Colon (tissue), 2 donors: ENCODE measurements at regions not wholly inside any gene's neighbourhood (a gene's known extent, or its start where the extent isn't known, plus 50 kb on each side); places are given as distances from the start of the nearest gene placed in this dataset.
"Not testable (repeated sequence)": the region's sequence is repeated elsewhere in the genome, so short reads cannot be mapped to it uniquely, and the experiment has no call there.

ENCODE experiments used
- FAIRE-seq: peaks from 2 replicates; lab custom pipeline; 2012; peaks lifted over from hg19 to GRCh38; lab: Jason Lieb, UNC
- donor health status: control.
- donor health status: control.

DNA sequence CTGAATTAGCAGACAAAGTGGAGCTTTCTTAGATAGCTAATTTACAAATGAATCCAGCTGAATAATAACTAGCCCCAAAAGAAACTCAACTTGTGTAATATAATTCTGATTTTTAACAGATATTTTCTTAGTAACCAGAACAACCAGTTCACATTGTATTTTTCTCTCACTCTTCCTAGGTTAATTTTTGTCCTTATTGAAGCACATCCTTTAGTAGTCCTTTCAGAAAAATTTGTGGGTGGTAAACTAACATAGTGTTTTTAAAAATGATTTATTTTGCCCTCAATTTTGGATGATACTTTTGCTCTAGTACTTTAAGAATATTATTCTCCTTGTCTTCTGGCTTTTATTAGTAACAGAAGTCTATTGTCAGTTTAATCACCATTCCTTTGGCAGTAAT lies 190.6 kb upstream of the SLC39A10 start:
- FAIRE-seq: no peak

DNA sequence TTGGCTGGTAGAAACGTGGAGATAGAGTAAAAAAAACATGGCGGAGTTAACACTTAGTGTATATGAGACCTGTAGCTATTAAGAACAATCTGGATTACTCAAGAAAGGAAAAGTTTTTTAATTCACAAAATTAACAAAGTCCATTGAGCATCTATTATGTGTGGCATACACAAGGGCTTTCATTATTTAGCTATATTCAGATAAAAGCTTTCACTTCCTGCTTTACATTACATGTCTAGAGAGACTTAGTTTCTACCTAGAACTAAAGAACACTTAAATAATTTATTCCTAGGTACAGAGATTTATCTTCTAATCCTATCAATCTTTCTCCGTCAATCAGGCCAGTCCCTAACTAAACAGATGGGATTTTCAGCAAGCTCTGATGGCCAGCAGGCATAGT lies 196.0 kb upstream of the SLC39A10 start:
- FAIRE-seq: no peak

DNA sequence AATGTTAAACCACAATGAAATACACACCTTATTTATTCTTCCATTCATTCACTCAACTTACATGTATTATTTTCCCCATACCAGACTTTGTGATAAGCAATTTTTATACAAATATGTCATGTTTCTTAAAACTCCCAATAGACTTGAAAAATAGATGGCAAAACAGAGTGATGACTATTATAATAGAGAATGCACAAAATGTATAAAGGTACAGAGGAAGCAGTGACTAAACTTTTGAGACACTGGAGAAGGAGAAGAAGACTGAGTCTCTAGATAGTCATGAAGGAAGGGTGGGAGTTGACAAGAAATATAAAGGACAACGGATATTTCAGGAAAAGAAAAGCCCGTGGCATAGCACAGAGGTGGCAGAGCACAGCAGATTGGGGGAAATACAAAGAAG lies 198.1 kb upstream of the SLC39A10 start:
- FAIRE-seq: no peak

DNA sequence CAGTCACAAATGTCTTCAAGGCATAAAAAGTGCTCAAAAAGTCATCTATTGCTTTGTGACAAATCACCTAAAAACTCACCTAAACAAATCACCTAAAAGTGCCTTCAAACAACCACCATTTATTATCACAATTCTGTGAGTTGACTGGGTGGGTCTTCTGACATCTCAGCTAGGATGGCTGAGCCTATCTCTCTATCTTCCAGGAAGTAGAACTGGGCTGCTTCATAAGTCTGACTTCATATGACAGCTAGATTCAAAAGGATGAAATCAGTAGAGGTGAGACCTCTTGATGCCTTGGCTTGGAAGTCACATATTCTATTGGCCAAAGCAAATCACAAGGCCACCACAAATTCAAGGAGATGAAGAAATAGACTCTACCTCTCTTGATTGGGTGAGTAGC lies 199.2 kb upstream of the SLC39A10 start:
- no peak for FAIRE-seq

DNA sequence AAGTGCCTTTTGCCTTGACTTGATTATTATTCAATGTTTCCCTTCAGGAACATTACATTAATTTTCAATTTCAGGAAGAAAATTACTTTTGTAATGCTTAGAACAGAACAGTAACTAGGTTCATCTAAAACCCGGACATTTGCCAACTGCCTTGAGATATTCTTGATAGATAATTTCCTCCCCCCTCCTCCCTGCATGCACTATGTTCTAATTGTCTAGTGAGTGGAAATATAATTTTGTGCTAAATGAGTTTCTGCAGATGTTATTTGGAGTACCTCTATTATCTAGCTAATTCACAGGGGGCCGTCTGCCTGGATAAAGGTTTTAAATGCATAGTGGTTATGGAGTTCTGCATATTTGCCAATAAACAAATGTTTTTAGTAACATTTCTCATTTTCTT lies 200.3 kb upstream of the SLC39A10 start:
- FAIRE-seq: no peak

DNA sequence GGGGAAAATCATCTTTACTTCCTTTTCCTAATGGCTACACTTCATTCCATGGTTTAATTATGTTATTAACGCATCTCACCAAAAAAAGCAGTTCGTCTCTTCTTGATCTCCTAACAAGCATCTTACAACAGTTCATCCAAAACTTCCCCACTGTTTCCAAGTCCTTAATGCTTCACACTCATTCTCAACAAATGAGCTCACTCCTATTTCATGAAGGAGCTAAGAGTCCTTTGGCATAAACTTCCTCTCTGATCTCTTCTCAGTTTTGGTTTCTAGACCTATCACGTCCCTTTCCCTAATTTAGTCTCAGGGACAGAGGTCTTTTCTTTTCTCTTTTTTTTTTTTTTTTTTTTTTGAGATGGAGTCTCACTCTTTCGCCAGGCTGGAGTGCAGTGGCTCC lies 205.9 kb upstream of the SLC39A10 start:
- no peak for FAIRE-seq

DNA sequence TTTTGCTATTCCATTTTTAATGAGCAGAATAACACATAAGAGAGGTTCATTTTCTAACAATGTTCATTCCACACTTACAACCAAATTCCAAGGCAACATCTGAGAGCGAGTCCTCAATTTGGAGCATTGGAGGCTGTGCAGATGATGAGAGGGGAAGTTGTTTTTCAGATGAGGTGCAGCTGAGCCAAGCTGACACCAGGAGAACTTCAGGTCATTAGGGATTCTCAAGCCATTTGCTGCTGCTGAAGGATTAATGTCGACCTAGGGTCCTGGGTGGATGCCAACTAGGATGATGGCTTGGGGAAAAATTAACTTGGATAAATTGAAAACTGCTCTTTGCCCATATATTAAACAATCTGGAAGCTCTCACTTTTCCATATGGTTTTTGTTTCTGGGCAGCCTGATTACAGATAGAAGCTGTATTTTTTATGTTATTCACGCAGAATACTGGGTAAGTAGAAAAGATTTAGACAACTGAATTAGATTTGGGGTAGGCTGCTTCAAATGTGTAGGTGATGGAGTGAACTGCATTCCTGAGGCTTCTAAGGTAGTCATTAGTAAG lies 206.4 kb upstream of the SLC39A10 start:
- FAIRE-seq: no peak

DNA sequence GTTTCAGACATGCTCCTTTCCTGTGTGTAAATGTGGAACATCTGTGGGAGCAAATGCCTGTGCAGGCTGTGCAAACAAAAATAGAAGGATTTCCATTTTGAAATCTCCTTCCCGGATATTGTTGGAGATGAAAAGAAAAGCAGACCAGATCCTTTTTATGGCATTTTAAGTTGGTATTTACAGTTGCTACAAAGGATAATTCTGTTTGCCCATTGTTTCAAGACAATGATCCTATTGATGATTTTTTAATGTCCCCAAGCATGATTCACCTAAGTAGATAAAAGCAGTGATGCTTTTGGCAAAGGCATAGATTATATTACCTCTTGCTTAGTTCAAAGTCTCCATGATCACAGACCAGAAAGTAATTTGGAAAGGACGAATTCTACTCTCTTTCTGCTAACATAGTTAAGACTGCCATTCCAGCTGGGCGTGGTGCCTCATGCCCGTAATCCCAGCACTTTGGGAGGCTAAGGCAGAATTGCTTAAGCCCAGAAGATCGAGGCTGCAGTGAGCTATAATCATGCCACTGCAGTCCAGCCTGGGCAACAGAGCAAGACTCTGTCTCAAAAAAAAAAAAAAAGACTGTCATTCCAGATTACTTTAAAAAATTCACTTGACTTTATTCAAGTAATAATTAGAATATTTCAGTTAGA lies 209.6 kb upstream of the SLC39A10 start:
- FAIRE-seq: peak; percentile 36

DNA sequence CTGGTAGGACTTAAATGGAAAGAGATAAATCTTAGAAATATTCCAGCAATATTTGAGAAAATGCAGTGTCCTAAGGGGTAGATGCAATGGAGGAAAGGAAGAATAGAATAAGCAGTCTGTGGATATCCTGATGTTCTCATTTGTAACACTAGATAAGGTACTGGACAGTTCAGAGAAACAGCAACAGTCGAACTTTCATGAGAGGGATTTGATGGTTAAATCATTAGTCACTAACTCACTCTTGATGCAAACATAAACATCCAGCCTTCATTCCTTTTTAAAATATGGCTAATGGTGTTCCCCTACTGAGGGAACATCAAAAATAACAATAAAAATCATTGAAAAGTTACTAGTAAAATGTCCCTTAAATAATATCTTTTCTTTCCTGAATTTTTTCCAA lies 211.4 kb upstream of the SLC39A10 start:
- no peak for FAIRE-seq

DNA sequence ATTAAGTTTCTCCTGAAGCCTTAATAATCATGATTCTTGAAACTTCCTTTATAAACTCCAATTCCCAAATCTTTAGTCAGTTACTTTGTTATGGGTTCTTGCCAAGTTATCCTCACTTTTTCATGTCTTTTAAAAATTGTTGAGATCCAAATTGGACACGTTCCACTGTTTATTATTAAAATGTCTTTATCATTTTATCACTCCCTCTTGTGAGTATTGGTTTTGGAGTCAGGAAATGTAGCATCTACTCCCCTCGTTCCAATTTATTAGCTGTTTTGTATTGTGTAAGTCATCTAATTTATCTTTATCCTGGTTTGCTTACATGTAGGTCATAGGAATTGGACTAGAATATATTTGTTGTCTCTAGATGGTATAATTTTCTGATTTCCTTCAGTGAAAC lies 213.1 kb upstream of the SLC39A10 start:
- no peak for FAIRE-seq

DNA sequence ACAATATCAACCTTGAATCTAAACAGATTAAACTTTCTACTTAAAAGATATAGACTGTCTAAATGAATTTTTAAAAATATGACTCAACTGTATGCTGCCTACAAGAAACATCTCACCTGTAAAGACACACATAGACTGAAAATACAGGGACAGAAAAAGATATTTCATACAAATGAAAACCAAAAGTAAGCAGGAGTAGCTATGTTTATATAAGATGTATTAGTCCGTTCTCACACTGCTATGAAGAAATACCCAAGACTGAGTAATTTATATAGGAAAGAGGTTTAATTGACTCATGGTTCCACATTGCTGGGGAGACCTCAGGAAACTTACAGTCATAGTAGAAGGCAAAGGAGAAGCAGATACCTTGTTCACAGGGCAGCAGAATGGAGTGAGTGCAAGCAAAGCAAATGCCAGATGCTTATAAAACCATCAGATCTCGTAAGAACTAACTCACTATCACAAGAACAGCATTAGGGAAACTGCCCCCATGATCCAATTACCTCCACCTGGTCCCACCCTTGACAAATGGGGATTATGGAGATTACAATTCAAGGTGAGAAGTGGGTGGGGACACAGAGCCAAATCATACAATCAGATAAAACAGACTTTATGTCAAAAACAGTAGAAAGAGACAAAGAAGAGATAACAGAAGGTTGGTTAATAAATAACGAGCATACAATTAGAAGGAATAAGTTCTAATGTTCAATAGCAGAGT lies 214.4 kb upstream of the SLC39A10 start:
- no peak for FAIRE-seq

DNA sequence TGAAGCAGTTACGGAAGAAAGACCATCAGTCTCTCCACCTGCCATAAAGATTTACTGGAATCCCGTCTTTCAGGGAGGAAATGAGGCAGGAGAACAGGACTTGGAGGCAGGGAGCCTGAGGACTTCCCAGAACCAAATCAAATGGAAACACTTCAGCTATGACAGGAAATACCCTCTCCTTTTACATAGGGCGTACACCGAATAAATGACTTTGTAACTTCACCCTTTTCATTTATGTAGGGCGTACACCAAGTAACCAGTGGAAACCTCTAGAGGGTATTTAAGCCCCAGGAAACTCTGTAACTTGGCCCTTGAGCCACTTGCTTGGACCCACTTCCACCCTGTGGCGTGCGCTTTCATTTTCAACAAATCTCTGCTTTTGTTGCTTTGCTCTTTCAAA lies 218.3 kb upstream of the SLC39A10 start:
- FAIRE-seq: no peak

DNA sequence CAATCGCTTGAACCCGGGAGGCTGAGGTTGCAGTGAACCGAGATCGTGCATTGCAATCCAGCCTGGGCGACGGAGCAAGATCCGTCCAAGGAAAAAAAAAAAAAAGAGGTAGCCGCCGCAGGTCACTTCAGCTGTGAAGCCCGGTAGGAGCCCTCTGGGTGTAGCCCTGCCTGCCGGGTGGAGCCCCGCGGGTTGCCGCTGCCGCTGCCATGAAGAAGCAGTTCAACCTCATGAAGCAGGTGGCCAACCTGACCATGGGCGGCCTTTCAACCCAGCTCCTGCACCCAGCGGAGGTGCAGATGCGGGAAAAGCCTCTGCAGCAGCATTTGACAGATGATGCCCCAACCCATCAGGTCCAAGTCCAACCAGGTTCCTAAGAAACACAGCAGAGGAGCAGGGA lies 219.5 kb upstream of the SLC39A10 start:
- FAIRE-seq: no peak

DNA sequence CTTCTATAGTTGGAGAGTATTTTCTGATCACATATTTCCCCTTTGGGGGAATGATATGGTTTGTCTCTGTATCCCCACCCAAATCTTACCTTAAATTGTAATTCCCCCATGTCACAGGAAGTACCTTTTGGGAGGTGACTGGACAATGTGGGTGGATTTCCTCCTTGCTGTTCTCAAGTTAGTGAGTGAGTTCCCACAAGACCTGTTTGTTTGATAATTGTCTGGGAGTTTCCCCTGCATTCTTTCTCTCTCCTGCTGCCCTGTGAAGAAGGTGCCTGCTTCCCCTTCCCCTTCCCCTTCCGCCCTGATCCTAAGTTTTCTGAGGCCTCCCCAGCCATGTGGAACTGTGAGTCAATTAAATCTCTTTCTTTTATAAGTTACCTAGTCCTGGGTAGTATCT lies 222.7 kb upstream of the SLC39A10 start:
- FAIRE-seq: no peak

DNA sequence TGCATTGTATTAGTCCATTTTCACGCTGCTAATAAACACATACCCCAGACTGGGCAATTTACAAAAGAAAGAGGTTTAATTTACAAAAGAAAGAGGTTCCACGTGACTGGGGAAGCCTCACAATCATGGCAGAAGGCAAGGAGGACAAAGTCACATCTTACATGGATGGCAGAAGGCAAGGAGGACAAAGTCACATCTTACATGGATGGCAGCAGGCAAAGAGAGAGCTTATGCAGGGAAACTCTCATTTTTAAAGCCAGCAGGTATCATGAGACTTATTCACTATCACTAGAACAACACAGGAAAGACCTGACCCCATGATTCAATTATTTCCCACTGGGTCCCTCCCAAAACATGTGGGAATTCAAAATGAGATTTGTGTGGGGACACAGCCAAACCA lies 223.3 kb upstream of the SLC39A10 start:
- not testable (repeated sequence) for FAIRE-seq

DNA sequence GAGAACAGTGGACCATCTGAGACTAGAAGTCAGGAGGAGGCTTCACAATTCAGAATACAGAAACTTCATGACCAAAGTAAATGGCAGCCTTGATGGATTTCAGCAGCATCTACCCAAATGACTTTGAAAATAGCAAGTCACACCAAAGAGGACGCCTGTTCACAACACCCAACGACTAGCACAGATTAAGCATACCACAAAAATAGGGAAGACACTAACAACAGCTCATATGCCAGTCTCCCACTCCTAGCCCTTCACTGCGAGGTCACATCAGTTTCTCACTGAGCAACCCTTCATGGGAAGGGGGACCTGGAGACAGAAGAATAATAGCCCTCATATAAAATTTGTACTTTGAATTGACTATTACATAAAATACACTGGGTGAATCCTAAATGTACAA lies 228.4 kb upstream of the SLC39A10 start:
- FAIRE-seq: no peak

DNA sequence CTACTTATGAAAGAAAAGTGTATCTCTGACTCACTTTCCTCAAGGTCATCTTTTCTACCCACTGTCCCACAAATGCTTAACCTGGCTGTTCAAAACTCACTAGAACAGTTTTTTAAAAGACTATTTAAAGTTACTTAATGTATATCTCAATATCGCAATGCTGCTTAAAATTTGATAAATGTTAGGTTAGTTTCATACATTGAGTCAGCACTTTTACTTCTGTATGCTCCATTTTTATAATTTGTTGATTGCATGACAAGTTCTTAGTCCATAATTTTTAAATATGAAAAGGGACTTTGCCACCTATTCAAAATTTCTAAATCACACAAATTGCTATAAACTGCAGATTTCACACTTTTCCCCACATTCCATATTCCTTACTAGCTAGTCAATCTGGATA lies 231.7 kb upstream of the SLC39A10 start:
- FAIRE-seq: no peak

DNA sequence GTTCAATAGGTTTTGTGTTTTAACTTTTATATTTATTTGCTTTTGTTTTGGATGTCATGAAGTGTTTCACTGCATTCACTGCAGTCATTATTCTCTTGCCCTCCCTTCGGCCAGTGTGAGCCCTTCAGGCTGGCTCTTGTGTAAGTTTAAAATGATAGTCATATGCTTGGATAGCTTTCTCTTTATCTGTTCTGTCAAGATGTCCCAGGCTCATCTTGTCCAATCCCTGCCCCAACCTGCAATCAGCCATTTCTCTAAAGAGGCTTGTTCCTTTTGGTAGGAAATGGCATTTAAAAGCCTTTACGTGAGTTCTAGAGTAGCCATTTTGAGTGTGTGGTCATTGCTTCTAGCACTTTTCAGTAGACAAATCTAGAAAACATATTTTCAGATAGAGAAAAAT lies 238.0 kb upstream of the SLC39A10 start:
- no peak for FAIRE-seq

DNA sequence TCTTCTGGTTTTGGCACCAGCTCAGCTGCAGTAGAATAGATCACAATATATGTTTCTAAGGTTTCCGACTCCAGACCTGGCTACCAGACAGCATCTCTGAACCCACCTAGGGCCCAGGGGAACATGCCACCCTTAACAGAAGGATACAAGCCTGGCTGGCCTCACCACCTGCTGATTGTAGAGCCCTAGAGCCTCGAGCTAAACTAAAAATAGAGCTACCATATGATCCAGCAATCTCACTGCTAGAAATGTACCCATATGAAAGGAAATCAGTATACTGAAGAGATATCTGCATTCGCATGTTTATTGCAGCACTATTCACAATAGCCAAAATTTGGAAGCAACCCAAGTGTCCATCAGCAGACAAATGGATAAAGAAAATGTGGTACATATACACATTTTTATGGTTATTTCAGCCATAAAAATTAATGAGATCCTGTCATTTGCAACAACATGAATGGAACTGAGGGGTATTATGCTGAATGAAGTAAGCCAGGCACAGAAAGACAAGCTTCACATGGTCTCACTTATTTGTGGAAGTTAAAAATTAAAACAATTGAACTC lies 242.4 kb upstream of the SLC39A10 start:
- no peak for FAIRE-seq

DNA sequence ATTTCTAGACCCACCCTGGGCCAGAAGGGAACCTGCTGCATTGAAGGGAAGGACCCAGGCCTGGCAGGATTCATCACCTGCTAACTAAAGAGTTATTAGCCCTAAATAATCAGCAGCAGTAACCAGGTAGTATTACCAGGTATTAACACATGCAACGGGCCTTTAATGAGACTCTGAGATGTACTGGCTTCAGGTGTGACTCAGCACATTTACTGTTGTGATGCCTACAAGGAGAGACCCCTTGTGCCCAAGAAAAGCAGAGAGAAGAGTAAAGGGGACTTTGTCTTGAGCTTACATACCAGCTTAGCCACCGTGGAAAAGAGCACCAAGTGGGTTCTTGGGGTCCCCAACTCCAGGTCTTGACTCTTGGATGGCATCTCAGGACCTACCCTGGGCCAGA lies 243.1 kb upstream of the SLC39A10 start:
- FAIRE-seq: no peak

DNA sequence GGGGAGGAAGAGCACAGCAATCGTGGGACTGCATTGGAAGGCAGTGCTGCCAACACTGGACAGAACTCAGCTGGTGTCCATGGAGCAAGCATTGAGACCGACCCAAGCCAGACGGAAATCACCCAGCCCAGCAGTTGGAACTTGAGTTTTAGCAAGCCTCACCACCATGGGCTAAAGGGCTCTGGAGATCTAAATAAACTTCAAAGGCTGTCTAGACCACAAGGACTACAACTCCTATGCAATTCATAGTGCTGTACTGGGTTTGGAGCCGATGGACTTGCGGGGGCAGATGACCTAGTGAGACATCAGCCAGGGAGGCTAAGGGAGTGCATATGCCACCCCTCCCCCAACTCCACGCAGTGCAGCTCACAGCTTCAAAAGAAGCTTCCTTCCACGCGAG lies 243.6 kb upstream of the SLC39A10 start:
- no peak for FAIRE-seq

DNA sequence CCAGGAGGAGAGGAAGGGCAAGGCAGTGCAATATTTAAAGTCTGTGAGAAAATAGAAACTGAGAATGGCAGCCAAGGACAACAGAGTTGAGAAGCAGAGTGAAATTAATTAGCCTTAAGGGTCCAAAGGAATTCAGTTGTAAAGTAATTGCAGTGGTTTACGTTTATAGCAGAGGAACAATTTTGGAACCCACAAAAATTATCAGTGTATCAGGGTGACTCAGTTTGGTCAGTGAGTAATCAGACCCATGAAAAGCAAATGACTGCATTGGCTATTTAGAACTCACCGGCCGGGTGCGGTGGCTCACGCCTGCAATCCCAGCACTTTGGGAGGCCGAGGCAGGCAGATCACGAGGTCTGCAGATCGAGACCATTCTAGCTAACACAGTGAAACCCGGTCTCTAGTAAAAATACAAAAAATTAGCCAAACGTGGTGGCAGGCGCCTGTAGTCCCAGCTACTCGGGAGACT lies 245.8 kb upstream of the SLC39A10 start:
- FAIRE-seq: no peak

DNA sequence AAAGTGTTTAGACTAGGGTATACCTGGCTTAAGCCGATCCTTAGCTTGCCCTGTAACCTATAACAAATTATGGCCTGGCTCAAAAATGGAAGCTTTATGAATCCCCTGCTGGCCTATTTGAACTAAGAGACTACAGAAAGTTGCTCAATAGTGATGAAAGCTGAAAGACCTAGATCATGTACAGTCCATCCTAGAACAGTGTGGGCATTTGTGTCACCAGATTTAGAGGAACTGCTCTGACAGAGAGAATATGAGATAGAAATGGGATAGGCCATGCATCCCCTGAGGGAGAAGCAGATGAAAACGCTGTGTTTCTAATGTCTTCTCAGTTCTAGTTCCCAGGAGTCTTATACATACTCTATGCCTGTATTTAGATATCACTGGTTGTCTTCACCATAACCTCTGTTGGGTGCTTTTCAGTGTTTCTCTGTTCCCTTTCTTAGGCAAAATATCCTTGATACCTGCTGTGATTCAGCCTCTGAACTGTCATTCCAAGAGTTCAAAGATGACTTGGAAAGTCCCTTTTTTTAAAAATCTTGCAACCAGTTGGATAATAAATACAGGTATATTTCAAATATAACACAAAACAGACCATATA lies 246.9 kb upstream of the SLC39A10 start:
- FAIRE-seq: no peak
